HG03159 (cell line): ENCODE measurements at regions not wholly inside any gene's neighbourhood (a gene's known extent, or its start where the extent isn't known, plus 50 kb on each side); places are given as distances from the start of the nearest gene placed in this dataset.
"Not testable (repeated sequence)": the region's sequence is repeated elsewhere in the genome, so short reads cannot be mapped to it uniquely, and the experiment has no call there.

Experiments used
- ATAC-seq: cut with Tn5 transposase; IDR thresholded peaks from one replicate; pipeline ENCODE4 v1.9.1; 2021; ENCODE audit warnings: mild to moderate bottlenecking, moderate library complexity; ENCODE audit not compliant: unreplicated experiment

- ATAC-seq = peak; percentile 70
Measured at GRCh38 chr1:70745199-70745598, 302.4 kb downstream of the PTGER3 start.

DNA sequence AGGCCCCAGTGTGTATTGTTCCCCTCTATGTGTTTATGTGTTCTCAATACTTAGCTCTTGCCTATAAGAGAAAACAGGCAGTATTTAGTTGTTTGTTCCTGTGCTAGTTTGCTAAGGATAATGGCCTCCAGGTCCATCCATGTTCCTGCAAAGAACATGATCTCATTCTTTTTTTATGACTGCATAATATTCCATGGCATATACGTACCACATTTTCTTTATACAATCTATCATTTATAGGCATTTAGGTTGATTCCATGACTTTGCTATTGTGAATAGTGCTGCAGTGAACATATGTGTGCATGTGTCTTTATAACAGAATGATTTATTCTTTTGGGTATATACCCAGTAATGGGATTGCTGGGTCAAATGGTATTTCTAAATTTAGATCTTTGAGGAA lies 301.6 kb downstream of the PTGER3 start:
- not testable (repeated sequence) for ATAC-seq

GRCh38 chr1:70747123-70747522 lies 300.5 kb downstream of the PTGER3 start:
- ATAC-seq = not testable (repeated sequence)

DNA sequence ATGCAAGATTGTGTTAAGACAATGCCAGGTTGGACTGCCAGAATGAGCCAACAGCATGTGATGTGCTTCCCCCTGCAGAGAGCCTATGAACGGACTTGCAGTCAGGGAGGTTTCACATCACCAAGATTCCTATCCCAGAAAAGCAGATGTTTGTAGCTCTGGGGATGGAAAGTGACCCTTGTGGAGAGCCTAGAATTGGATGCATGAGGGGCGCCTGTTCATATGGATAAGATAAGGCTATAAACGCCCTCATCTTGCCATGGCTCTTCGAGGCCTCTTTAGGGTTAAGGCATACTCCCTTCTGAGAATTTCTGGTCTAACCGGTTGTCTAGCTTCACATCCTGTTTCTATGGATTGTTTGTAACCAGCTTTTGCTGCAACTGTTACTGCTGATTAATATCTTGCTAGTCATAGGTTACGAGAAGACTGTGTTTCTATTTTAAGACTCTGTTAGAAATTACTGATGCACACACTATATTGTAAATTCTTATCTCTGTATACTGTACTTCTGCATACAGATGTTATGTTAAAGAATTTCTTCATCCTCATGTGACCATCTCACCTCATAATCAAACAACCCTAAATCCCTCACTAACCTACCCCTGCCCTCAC lies 295.8 kb downstream of the PTGER3 start:
- not testable (repeated sequence) for ATAC-seq

GRCh38 chr1:70754701-70755100 lies 292.9 kb downstream of the PTGER3 start:
- no peak for ATAC-seq

GRCh38 chr1:70760154-70760553 lies 287.5 kb downstream of the PTGER3 start:
- ATAC-seq = no peak

DNA sequence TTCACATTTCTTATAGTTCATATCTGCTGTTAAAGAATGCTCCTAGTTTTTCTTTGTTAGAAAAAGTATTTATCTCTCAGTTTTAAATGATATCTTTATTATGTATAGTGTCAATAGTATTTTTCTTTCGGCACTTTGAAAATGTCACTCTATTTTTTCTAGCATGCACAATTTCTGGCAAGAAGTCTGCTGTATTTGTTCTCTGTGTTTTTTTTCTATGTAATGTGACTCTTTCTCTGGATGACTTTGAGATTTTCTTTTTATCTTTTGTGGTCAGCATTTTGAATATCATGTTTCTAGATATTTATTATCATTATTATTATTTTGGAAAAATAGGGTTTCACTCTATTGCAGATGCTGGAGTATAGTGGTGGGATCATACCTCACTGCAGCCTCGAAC lies 285.2 kb downstream of the PTGER3 start:
- ATAC-seq = no peak

DNA sequence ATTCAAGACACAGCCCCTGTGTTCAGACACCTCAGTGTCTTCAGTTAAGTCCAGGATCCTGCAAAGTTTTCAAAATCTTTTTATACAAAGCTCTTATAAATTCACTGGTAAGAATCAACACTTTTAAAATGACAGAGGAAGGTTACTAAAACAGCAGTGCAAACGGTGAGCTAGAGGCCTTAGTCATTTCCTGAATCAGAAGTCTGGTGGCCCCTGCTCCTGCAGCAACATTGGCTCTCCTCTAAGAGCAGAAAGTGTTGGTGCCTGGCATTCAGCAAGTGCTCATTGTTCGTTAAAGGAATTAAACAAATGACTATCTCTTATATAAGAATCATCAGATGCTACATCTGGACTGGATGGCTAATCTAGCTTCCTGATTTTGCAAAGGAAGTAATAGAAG lies 282.9 kb downstream of the PTGER3 start:
- no peak for ATAC-seq

- ATAC-seq = no peak
Measured at GRCh38 chr1:70767377-70767776, 280.2 kb downstream of the PTGER3 start.

DNA sequence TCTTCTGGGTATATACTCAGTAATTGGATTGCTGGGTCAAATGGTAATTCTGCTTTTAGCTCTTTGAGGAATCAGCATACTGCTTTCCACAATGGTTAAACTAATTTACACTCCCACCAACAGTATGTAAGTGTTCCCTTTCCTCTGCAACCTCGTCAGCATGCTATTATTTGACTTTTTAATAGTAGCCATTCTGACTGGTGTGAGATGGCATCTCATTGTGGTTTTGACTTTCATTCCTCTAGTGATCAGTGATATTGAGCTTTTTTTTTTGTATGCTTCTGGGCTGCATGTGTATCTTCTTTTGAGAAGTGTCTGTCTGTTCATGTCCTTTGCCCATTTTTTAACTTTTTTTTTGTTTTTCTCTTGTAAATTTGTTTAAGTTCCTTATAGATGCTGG lies 279.4 kb downstream of the PTGER3 start:
- no peak for ATAC-seq

DNA sequence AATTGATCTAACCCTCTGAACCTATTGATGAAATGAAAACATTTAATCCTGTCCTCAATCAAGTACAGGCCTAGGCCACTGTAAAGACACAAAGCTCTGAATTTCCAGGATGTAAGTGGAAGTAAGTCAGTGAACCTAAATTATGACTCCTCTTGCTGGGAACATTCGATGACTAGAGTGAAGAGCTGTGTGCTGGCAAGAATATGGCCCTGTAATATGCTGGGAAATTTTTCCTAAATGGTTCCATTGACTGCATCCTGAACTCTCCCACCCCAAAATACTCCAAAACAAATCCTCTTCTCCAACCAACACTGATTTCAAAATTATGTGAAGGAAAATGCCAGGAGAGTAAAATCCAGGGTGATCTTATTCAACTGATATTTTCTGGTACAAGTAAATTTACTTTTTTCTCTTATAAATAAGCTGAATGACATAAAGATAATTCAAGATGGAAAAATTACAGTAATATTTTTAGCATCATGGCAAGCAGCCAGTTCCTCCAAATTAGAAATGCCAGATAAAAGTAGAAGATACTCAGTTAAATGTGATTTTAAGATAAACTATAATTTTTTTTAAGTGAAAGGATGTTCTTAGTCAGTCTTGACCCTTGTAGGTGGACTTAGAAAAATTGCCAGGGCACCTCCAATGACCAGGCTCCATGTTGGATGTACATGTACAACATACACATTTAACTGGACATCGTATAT lies 269.4 kb downstream of the PTGER3 start:
- ATAC-seq = no peak

DNA sequence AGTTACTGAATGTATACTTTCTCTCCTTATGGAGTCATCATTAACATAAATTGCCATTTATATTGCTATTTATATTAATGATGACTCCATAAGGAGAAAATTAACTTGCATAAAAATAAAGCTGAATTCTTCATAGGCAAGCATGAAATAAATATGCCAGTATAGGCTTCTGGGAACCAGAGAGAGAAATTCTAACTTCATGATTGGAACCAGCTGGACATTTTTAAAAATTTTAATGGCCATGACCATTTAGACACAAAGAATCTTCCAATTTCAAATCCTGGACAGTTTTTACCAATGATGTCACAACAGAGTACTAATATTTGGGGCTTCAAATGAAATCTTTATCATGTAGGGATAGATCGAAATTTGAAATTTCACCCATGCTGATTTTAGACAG lies 268.7 kb downstream of the PTGER3 start:
- ATAC-seq = no peak

DNA sequence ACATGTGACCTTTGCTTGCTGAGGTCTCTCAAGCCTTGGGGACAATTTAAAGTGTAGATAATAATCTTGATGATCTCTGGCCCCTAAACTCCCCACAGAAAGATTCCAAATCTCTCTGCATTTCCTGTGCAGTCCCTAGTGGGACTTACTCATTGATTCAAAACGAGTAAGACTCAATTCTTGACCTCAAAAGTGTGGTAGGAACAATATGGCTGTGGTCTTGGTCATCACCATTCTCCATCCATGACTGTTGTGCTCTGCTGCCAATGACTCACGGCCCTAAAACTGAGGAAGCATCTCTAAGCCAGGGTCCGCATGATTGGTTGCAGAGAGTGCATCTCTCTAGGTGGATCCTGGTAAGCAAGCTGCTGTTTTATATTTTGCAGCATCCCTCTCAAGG lies 268.0 kb downstream of the PTGER3 start:
- ATAC-seq = no peak

GRCh38 chr1:70785287-70785686 lies 262.3 kb downstream of the PTGER3 start:
- ATAC-seq = no peak

GRCh38 chr1:70790232-70790923 lies 257.2 kb downstream of the PTGER3 start:
- ATAC-seq = no peak

GRCh38 chr1:70795064-70795463 lies 252.6 kb downstream of the PTGER3 start:
- ATAC-seq = not testable (repeated sequence)

- not testable (repeated sequence) for ATAC-seq
Measured at GRCh38 chr1:70796298-70796697, 251.3 kb downstream of the PTGER3 start.

DNA sequence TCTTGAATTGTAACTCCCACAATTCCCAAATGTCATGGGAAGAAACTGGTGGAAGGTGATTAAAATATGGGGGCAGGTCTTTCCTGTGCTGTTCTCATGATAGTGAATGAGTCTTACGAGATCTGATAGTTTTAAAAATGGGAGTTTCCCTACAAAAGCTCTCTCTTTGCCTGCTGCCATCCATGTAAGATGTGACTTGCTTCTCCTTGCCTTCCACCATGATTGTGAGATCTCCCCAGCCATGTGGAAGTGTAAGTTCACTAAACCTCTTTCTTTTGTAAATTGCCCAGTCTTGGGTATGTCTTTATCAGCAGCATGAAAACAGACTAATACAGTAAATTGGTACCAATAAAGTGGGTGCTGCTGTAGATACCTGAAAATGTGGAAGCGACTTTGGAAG lies 245.0 kb downstream of the PTGER3 start:
- not testable (repeated sequence) for ATAC-seq

DNA sequence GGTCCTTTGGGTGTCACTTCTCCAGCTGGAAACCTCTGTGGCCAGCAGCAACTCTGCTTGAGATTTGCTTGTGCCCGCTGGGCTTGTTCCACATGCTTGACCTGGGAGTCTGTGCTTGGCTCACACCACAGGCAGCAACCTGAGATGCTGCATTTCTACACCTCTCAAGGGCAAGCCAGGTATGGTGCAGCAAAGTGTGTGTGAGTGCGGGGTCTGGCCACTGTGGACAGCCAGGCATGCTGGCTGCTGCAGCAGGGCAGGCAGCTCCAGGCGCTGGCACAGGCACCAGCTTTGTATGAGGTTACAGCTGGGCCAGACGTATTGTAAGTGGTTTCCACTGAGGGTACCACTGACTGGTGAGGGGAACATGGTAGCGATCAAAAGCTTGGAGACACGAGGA lies 242.0 kb downstream of the PTGER3 start:
- ATAC-seq = no peak

DNA sequence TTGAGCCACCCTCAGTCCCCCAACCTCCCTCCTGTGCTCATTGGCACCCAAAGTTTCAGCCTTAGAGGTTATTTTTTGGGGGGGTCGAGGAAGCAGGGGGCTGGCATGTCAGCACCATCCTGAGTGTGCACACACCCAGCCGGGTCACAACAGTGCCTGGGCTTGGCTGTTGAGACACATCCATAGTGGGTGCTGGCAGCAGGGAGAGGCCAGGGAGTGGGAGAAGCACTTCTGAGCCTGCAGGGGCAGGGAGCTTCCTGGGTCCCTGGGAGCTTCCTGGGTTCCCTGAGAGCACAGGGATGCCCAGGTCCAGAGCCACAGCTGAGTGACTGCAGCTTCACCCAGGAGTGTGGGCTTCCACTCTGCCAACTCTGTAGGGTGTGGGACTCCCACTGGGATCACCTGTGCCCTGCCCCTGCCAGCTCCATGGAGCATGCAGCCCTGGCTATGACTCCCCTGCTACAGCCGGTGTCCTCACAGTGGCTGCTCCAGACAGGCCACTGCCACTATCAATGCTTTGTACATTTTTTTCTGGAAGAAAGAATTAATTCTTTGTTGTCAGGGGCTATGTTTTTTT lies 240.4 kb downstream of the PTGER3 start:
- ATAC-seq = no peak

- ATAC-seq = no peak
Measured at GRCh38 chr1:70809069-70809468, 238.5 kb downstream of the PTGER3 start.

- no peak for ATAC-seq
Measured at GRCh38 chr1:70811815-70812214, 235.8 kb downstream of the PTGER3 start.
